ENCODE measurements at regions not wholly inside any gene's neighbourhood (a gene's known extent, or its start where the extent isn't known, plus 50 kb on each side); places are given as distances from the start of the nearest gene placed in this dataset.

DNA sequence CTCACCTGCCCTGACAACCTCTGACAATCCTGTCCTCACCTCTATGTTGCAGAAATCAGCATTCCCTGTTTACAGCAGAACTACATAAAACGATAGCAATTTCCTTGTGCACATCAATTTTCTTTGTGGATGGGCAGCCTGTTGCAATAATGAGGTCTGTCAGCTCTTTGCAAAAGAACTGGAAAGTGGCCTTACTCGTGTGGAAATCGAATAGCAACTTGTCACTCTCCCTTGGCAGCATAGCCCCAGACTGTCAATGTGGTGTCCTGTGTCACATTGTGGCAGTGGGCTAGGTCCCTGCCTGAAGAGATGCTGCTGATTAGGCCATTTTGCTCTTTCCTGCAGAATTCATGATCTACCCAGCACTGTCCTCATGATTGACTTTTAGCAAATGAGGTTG lies 531.9 kb downstream of the CCDC85A start:
- no peak overlapping the region for H3K4me3 Mint-ChIP-seq
- ATAC-seq (replicated peaks) (no peak), DNase-seq (no peak)
- H3K27me3 Mint-ChIP-seq, result no peaks in the 10 kb centered on the region
- no peaks in the 10 kb centered on the region for H3K4me1 Mint-ChIP-seq
- H3K36me3 Mint-ChIP-seq, result no peaks in the 10 kb centered on the region
- H3K9me3 Mint-ChIP-seq, result peaks cover 6 to 8% of the 10 kb centered on the region in 2 donors
- no peak overlapping the region for H3K27ac Mint-ChIP-seq

DNA sequence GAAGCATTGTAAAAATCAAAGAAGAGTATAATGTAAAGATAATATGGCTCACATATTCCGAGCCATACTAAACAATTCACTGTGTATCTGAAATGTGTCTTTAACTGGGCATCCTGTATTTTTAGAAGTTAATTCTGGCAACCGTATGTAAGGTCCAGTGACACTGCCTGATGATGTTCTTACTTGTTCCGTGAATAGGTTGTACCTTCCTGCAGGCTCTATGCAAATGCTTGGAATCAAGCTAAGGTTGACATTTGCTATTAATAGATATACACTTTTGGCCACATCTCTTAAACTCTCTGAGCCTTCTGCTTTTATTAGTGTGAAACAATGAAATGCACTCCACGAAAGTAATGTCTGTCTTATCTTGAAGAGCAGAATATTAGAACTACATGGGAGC lies 534.6 kb downstream of the CCDC85A start:
- DNase-seq, result no peak
- Mint-ChIP-seq H3K9me3 (peaks cover 6 to 12% of the 10 kb centered on the region in 2 donors), H3K27ac (no peak overlapping the region), H3K4me3 (no peak overlapping the region), H3K4me1 (no peaks in the 10 kb centered on the region), H3K36me3 (no peaks in the 10 kb centered on the region), H3K27me3 (no peaks in the 10 kb centered on the region)
- ATAC-seq (replicated peaks), result no peak

DNA sequence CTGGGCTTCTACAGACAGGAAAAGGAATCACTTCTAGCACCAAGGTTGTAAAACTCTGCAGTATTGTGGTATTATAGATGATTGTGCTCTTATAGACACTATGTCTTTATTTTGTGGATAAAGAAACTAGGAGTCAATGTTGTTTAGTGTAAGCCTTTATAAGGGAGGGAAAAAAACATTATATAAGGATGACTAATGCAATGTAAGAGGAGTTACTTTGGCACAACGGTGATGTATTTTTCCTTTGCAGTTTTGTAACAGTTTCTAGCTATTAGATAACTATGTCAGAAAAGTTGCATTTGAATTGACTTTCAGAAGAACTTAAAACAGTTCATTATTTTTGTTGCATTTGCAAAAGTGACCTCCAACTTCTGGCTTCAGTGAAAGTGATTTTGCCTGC lies 545.4 kb downstream of the CCDC85A start:
- ATAC-seq (replicated peaks) (no peak), DNase-seq (no peak)
- Mint-ChIP-seq H3K36me3 (no peaks in the 10 kb centered on the region), H3K9me3 (peaks cover 5 to 10% of the 10 kb centered on the region in 2 donors), H3K4me1 (no peaks in the 10 kb centered on the region), H3K27ac (no peak overlapping the region), H3K4me3 (no peak overlapping the region), H3K27me3 (no peaks in the 10 kb centered on the region)

DNA sequence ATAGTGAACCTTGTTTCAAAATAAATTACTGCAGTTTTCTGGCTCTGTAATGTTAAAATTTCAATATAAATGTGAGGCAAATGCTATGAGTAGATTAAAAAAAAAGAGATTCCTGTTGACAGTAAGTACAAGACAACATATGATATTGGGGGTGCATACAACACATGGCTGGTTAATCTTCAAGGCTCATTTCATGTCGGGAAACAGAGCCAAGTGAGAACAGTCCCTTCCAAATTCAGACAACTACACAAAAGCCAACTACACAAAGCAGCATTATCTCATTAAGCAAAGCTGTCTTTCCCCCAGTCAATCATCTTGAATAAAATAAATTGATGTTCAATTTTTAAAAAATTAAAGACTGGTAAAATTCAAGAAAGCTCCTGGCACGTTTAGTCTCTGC lies 549.2 kb downstream of the CCDC85A start:
- Mint-ChIP-seq H3K4me1 (no peaks in the 10 kb centered on the region), H3K36me3 (no peaks in the 10 kb centered on the region), H3K27me3 (no peaks in the 10 kb centered on the region), H3K4me3 (no peak overlapping the region), H3K27ac (no peak overlapping the region), H3K9me3 (peaks cover 1 to 5% of the 10 kb centered on the region in 2 donors)
- no peak for ATAC-seq (replicated peaks)
- DNase-seq, result no peak

DNA sequence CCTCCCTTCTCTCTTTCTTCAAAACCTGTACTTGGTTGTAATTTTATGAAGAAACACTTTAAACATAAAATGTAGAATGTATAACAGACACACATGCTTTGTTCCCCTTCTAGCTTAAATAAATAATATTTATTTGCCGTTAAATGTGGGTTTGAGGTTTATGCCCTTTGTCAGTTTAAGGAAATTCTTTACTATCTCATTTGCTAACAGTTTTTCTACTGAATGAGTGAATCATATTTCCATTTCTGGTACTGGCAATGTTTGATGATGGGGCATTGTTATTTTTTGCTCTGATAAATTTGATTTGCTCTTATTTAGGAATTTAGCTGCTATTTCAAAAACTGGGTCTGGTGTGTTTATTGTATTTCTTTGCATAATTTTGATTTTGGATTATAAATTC lies 555.6 kb downstream of the CCDC85A start:
- H3K4me1 Mint-ChIP-seq, result no peaks in the 10 kb centered on the region
- H3K9me3 Mint-ChIP-seq, result peaks cover 2 to 5% of the 10 kb centered on the region in 2 donors
- no peak for ATAC-seq (replicated peaks)
- no peak for DNase-seq
- H3K36me3 Mint-ChIP-seq, result no peaks in the 10 kb centered on the region
- H3K27me3 Mint-ChIP-seq, result no peaks in the 10 kb centered on the region
- no peak overlapping the region for H3K27ac Mint-ChIP-seq
- H3K4me3 Mint-ChIP-seq, result no peak overlapping the region

DNA sequence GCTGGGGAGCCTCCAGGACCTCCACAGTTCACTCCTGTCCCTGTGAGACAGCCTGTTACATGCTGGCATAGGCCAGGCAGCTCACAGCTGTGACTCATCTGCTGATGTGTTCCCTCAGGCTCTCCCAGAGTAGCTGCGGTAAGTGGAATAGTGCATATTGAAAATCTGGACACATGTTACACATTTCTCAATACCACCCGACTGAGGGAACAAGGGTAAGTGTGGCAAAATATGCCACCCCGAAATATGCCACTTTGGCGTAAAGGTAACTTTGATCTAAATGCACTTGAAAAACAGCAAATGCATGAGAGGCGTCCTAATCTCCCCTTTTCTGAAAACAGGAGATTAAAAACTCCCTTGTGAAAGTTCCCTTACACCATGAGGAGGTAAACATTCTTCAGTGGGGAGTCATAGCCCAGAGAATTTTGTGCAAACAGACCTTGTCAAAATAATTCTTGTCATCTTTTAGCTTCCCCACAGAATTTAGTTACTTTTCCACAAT lies 557.9 kb downstream of the CCDC85A start:
- ATAC-seq (replicated peaks) (no peak), DNase-seq (no peak)
- Mint-ChIP-seq H3K4me3 (no peak overlapping the region), H3K27ac (no peak overlapping the region), H3K9me3 (peaks cover 0 to 2% of the 10 kb centered on the region in 2 donors), H3K27me3 (no peaks in the 10 kb centered on the region), H3K4me1 (no peaks in the 10 kb centered on the region), H3K36me3 (no peaks in the 10 kb centered on the region)

DNA sequence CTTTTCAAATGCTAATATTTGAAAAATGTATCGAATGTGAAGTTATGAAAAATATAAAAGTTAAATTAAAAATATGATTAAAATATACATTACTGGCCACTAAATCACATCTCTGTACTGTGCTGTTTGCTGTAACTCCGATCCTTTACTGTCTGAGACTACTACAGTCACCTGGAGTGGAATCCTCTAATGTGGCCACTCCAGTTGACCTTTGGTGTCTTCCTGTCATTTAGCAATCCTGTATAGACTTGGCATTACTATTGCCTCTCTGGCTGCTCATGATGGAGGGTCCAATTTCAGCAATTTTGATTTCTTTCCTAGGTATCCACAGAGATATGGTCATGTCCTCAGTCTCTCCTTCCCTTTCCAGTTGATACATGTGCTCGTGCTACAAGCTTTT lies 560.0 kb downstream of the CCDC85A start:
- H3K27ac Mint-ChIP-seq, result no peak overlapping the region
- H3K27me3 Mint-ChIP-seq, result no peaks in the 10 kb centered on the region
- H3K4me1 Mint-ChIP-seq, result no peaks in the 10 kb centered on the region
- H3K9me3 Mint-ChIP-seq, result peaks cover 0 to 2% of the 10 kb centered on the region in 2 donors
- no peak for ATAC-seq (replicated peaks)
- no peaks in the 10 kb centered on the region for H3K36me3 Mint-ChIP-seq
- H3K4me3 Mint-ChIP-seq, result no peak overlapping the region
- DNase-seq, result no peak

DNA sequence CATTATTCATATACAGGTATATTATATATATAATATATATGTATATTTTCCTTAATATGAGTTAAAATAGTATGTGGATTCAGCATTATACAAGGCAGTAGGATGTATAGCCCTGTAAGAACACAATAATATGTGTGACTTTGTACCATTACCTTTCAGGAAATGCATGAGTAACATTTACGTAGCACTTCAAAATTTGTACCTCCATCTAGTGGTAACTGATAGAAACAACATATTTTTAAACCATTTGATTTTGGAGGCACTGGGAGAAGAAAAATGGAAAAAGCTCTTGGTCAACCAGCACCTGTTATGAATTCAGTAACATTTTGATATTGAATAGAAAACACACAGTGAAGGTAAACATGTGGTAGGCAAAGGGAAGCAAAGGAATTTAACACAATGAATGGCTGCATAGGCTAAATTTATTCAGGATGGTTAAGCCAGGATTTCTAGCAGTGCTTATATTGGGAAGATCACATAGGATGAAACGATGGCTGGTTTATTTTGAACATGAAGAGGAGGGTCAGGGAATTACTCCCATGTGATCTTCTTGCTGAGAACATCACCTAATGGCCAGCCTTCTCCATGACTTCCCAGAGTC lies 565.5 kb downstream of the CCDC85A start:
- H3K4me3 Mint-ChIP-seq, result no peak overlapping the region
- DNase-seq (no peak), ATAC-seq (replicated peaks) (no peak)
- no peaks in the 10 kb centered on the region for H3K36me3 Mint-ChIP-seq
- H3K4me1 Mint-ChIP-seq, result no peaks in the 10 kb centered on the region
- no peak overlapping the region for H3K27ac Mint-ChIP-seq
- no peaks in the 10 kb centered on the region for H3K27me3 Mint-ChIP-seq
- no peaks in the 10 kb centered on the region for H3K9me3 Mint-ChIP-seq

DNA sequence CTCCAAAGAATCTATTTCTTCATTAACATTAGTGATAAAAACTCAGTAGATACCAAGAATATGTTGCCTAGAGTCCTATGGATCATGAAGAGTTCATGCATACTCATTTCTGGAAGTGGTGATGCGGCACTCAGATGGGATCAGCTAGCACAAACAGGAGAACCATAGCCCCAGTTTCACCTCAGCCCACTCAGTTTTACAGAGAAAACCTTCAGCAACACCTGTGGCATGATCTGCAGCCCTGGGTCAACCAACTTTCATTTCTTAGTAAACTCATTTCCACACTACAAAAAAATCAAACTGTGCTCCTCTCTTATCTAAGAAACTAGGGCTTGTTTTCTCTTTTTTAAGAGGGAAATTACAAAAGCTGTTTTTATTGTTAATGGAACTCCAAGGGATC lies 569.4 kb downstream of the CCDC85A start:
- Mint-ChIP-seq H3K4me1 (no peaks in the 10 kb centered on the region), H3K27me3 (no peaks in the 10 kb centered on the region), H3K27ac (no peak overlapping the region), H3K36me3 (no peaks in the 10 kb centered on the region), H3K4me3 (no peak overlapping the region), H3K9me3 (peaks cover 0 to 2% of the 10 kb centered on the region in 2 donors)
- DNase-seq (no peak), ATAC-seq (replicated peaks) (no peak)

DNA sequence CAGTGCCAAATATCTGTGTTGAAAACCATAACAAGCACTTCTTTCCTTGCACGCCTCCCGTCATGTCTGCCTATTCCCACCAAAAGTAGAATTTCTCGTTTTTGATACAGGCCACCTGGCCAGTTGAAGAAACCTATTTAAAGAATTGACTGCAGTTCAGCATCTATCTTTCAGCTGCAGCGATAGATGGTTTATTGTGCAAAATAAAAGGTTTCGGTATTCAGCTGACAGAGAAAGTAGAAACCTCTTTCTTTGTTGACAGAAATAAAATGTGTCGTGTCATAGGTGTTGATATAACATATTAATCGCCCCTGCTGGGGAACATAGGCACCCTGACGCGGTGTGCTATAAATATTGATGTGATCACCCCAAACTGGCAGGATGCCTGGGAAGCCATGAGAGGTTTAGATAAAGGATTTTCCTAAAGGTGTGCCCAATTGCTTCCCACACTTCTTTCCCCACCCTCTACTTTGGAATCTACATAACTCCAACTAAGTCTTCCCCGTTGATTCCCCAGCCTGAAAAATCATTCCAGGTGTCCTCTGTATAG lies 570.4 kb downstream of the CCDC85A start:
- Mint-ChIP-seq H3K36me3 (no peaks in the 10 kb centered on the region), H3K4me3 (no peak overlapping the region), H3K9me3 (peaks cover 2 to 4% of the 10 kb centered on the region in 2 donors), H3K4me1 (no peaks in the 10 kb centered on the region), H3K27ac (no peak overlapping the region), H3K27me3 (no peaks in the 10 kb centered on the region)
- ATAC-seq (replicated peaks) (no peak), DNase-seq (no peak)

DNA sequence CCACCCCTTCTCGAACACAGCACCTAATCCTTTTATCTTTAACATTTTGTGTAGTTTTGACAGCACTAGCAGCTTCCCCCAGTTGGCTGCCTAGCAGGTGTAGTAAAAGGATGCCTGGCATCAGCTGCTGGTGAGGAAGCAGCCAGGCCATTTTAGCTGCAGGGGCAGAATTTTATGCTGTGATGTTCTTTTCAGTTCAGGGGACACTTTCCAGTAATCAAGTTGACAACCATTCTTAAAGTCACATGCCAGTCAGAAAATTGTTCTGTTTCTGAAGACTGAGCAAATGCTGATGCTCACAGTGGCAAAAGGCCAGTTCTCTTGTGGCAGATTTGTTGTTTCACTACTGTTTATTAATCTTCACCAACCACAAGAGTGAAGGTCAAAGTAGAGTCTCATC lies 570.8 kb downstream of the CCDC85A start:
- H3K4me1 Mint-ChIP-seq, result no peaks in the 10 kb centered on the region
- DNase-seq, result no peak
- ATAC-seq (replicated peaks), result no peak
- H3K36me3 Mint-ChIP-seq, result no peaks in the 10 kb centered on the region
- peaks cover 4% of the 10 kb centered on the region in 2 donors for H3K9me3 Mint-ChIP-seq
- no peaks in the 10 kb centered on the region for H3K27me3 Mint-ChIP-seq
- no peak overlapping the region for H3K4me3 Mint-ChIP-seq
- no peak overlapping the region for H3K27ac Mint-ChIP-seq

DNA sequence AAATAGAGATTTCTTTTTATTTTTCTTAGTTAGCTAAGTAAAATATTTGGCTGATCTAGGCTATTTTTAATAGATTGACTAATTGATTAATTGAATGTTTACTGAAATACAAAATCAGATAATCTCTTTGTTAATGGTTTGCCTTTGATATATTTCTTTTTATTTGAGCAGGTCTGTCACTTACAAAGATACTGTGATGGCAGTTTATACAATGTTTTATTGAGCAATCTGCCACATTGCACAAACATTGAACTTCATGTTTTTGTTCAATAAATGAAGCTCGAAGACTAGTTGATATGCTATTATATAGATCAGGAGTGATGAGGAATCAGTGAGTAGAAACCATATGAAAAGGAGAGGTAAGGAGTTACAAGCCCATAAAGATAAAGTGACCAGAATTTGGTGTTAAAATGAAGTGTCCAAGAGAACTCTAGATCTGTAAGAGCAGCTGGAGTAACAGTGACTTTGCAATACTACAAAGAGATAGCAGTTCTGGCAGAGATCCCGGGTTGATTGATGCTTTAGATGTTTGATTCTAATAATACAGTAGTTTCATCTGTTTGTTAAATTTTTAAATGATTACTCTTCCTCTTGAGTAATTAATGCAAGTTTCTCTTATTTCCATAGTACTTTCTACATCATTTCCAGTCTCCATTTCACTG lies 574.2 kb downstream of the CCDC85A start:
- Mint-ChIP-seq H3K27ac (no peak overlapping the region), H3K27me3 (no peaks in the 10 kb centered on the region), H3K9me3 (peaks cover 11% of the 10 kb centered on the region in 2 donors), H3K36me3 (no peaks in the 10 kb centered on the region), H3K4me1 (no peaks in the 10 kb centered on the region), H3K4me3 (no peak overlapping the region)
- DNase-seq (no peak), ATAC-seq (replicated peaks) (no peak)

DNA sequence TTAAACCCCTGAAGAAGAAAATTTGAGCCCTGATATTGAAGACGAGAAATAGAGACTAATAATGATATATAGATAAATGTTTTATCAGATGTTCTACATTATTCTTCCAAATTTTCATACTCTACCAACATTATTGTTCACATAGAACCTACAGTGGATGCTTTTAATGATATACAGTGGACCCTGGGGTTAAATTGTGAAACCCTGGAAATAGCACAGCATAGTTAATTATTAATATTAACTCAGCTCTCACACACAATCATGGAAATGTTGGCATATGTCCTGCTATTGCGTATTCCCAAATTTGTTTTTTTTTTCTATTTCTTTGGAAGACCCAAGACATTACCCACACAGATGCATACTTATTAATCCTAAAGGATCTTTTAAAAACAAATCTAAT lies 579.9 kb downstream of the CCDC85A start:
- no peak overlapping the region for H3K27ac Mint-ChIP-seq

DNA sequence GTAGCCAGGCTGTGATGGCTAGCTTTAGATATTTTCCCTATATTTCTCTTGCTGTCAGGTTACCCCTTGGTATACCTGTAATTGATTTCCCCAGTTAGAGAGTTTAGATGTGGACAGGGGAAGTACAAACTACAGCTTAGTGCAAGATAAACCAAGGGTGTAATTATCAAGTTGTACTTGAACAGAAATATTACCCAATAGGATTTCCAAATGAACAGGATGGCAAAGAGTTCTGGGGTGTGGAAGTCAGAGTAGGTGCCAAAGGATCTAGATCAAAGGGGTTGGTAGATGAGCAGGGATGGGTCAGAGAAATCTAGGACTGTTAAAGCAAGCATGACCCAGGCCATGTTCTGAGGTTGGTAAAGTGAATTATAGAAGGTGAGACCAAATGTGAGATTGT lies 585.2 kb downstream of the CCDC85A start:
- DNase-seq (no peak), ATAC-seq (replicated peaks) (no peak)
- H3K4me1 Mint-ChIP-seq, result no peaks in the 10 kb centered on the region
- peaks cover 2 to 8% of the 10 kb centered on the region in 2 donors for H3K9me3 Mint-ChIP-seq
- no peaks in the 10 kb centered on the region for H3K27me3 Mint-ChIP-seq
- H3K4me3 Mint-ChIP-seq, result no peak overlapping the region
- H3K27ac Mint-ChIP-seq, result no peak overlapping the region
- no peaks in the 10 kb centered on the region for H3K36me3 Mint-ChIP-seq

More for the DNA sequence above, 579.9 kb downstream of the CCDC85A start:
- DNase-seq (no peak), ATAC-seq (replicated peaks) (no peak)
- Mint-ChIP-seq H3K9me3 (peaks cover 9% of the 10 kb centered on the region in 2 donors), H3K4me3 (no peak overlapping the region), H3K27me3 (no peaks in the 10 kb centered on the region), H3K4me1 (no peaks in the 10 kb centered on the region), H3K36me3 (no peaks in the 10 kb centered on the region)

DNA sequence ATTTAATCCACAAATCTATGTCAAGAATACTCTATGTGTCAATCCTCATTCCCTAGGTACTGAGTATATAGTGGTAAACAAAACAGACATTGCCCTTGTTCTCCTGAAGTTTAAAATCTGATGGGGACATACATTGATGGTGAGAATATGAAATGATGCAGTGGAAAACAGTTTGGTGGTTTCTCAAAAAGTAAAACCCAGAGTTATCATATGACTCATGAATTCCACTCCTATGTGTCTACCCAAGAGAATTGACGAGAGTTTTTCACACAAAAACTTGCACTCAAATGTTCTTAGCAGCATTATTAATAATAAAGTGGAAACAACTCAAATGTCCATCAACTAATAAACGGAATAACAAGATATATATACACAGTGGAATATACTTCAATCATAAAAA lies 586.7 kb downstream of the CCDC85A start:
- peaks cover 2 to 8% of the 10 kb centered on the region in 2 donors for H3K9me3 Mint-ChIP-seq
- ATAC-seq (replicated peaks), result no peak
- H3K27me3 Mint-ChIP-seq, result no peaks in the 10 kb centered on the region

More for the DNA sequence above, 586.7 kb downstream of the CCDC85A start:
- no peaks in the 10 kb centered on the region for H3K4me1 Mint-ChIP-seq
- no peak for DNase-seq
- H3K4me3 Mint-ChIP-seq, result no peak overlapping the region
- H3K36me3 Mint-ChIP-seq, result no peaks in the 10 kb centered on the region
- H3K27ac Mint-ChIP-seq, result no peak overlapping the region

Measured in stimulated activated naive B cell treated with anti-CD40 and anti-IgM and Interleukin-4, amounts not matched to agents 10 μg/mL and 1 μg/mL and 100 μg/mL, for 72 hours (primary cell).